Heart left ventricle (tissue), 13 donors: ENCODE measurements at regions not wholly inside any gene's neighbourhood (a gene's known extent, or its start where the extent isn't known, plus 50 kb on each side); places are given as distances from the start of the nearest gene placed in this dataset.

Experiments used
- CTCF ChIP-seq, 12 donors: fragments of 200-600 bp; sonication (generic) in 4 of 12; IDR thresholded peaks; one replicate each; pipeline versions ENCODE4 v1.5.0 to v1.8.0; 2018 to 2022; ENCODE audit warnings: antibody characterized with exemption in 12 of 12, mild to moderate bottlenecking in 5 of 12
- POLR2A ChIP-seq, 2 donors: fragments of 450-650 bp; IDR thresholded peaks; one replicate each; pipeline ENCODE4 v1.6.1; 2017; ENCODE audit warnings: antibody characterized with exemption in 2 of 2, mild to moderate bottlenecking in 2 of 2, moderate library complexity in 2 of 2
- donor health status: ischemic (EF 13 %, LVEDD 7.1; RV severe dilation, severe dysfunction).
- donor health status: DM: no; HTN: yes; CAD: no.
- donor health status: DM: no; HTN: no; CAD: no.
- donor health status: ischemic (EF 25% LVEDD 6.9; RV normal size, moderate dysfunction).
- donor health status: ischemic (EF 25% LVEDD 5.7; RV mildly dilated, moderate dysfunction).
- donor health status: ischemic (EF 35%, LVEDD 5.7; RV mildly dilated, moderate dysfunction).
- donor health status: nonischemic (EF 11% LVEDD 7.7; RV severe dilation, severe dysfunction).
- donor health status: DM: yes; HTN: yes; CAD: no.
- donor health status: PGD.
- donor health status: ischemic (EF 29% LVEDD 5.4; RV normal size, mild dysfunction).
- donor health status: nonischemic (EF 23%, LVEDD 6.1; RV moderate dilation, normal function).

DNA sequence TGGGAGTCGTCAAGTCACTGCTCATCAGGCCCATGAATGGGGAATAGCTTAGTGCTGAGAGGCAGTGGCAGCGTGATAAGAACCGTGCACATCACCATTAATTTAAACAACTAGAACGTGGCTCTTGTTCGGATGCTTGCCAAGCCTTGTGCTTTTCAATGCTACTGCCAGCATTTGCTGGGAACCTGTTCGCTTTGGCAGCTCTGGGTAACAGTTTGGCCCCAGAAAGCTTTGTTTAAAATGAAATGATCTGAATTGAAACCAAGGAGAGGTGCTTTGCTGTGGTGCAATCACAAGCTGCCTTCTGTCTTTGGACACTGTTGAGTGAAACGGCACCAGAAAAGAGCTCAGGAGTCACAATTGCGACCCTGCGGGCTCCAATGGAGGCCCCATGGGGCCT, 53.5 kb upstream of the OLFM4 start:
- TF ChIP-seq POLR2A (IDR thresholded peaks at IDR 0.05): no peak
- no peak for TF ChIP-seq CTCF (IDR thresholded peaks at IDR 0.05)
